ENCODE measurements at regions not wholly inside any gene's neighbourhood (a gene's known extent, or its start where the extent isn't known, plus 50 kb on each side); places are given as distances from the start of the nearest gene placed in this dataset.

GRCh38 chr1:208393826-208394225 is 149.6 kb upstream of the PLXNA2 start:
- TF ChIP-seq PAX5 (IDR thresholded peaks at IDR 0.05; ENCODE audit: insufficient read depth, low read length, severe bottlenecking), result no peak
- TF ChIP-seq TAF1 (IDR thresholded peaks at IDR 0.05; ENCODE audit: low read depth, low read length), result no peak
- TF ChIP-seq SPI1 (IDR thresholded peaks at IDR 0.05; ENCODE audit: low read depth, low read length), result no peak
- TF ChIP-seq POLR2A (IDR thresholded peaks at IDR 0.05; ENCODE audit: low read depth, low read length), result no peak
- no peak for TF ChIP-seq POU2F2 (IDR thresholded peaks at IDR 0.05; ENCODE audit: low read depth, low read length)
- TF ChIP-seq POLR2AphosphoS5 (IDR thresholded peaks at IDR 0.05; ENCODE audit: low read depth, low read length), result no peak
- DNase-seq (ENCODE audit: insufficient read length, low spot score) (no peak), FAIRE-seq (no peak)

GRCh38 chr1:208397286-208397685 is 153.1 kb upstream of the PLXNA2 start:
- TF ChIP-seq POLR2A (IDR thresholded peaks at IDR 0.05; ENCODE audit: low read depth, low read length) (no peak), POU2F2 (IDR thresholded peaks at IDR 0.05; ENCODE audit: low read depth, low read length) (no peak), SPI1 (IDR thresholded peaks at IDR 0.05; ENCODE audit: low read depth, low read length) (no peak), TAF1 (IDR thresholded peaks at IDR 0.05; ENCODE audit: low read depth, low read length) (no peak), PAX5 (IDR thresholded peaks at IDR 0.05; ENCODE audit: insufficient read depth, low read length, severe bottlenecking) (no peak), POLR2AphosphoS5 (IDR thresholded peaks at IDR 0.05; ENCODE audit: low read depth, low read length) (no peak)
- FAIRE-seq (no peak), DNase-seq (ENCODE audit: insufficient read length, low spot score) (no peak)

DNA sequence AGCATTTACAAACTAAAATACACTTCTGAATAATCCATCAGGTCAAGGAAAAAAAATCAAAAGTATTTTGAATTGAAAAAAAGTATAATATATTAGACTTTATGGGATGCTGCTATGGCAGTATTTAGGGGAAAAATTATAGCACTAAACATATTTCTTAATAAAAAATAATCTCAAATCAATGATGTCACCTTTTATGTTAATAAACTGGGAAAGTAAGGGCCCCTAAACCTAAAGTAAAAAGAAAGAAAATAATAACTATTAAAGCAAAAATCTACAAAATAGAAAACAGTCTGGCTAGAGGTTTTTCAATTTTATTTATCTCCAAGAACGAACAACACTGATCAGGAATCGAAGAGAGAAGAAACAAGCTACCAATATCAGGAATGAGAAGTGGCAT is 160.8 kb upstream of the PLXNA2 start:
- FAIRE-seq, result no peak
- TF ChIP-seq TAF1 (IDR thresholded peaks at IDR 0.05; ENCODE audit: low read depth, low read length) (no peak), SPI1 (IDR thresholded peaks at IDR 0.05; ENCODE audit: low read depth, low read length) (no peak), PAX5 (IDR thresholded peaks at IDR 0.05; ENCODE audit: insufficient read depth, low read length, severe bottlenecking) (no peak), POU2F2 (IDR thresholded peaks at IDR 0.05; ENCODE audit: low read depth, low read length) (no peak), POLR2AphosphoS5 (IDR thresholded peaks at IDR 0.05; ENCODE audit: low read depth, low read length) (no peak), POLR2A (IDR thresholded peaks at IDR 0.05; ENCODE audit: low read depth, low read length) (no peak)
- DNase-seq (ENCODE audit: insufficient read length, low spot score), result no peak

GRCh38 chr1:208409176-208409575 is 165.0 kb upstream of the PLXNA2 start:
- DNase-seq (ENCODE audit: insufficient read length, low spot score), result no peak
- no peak for TF ChIP-seq SPI1 (IDR thresholded peaks at IDR 0.05; ENCODE audit: low read depth, low read length)
- TF ChIP-seq POLR2A (IDR thresholded peaks at IDR 0.05; ENCODE audit: low read depth, low read length), result no peak
- no peak for TF ChIP-seq PAX5 (IDR thresholded peaks at IDR 0.05; ENCODE audit: insufficient read depth, low read length, severe bottlenecking)
- TF ChIP-seq TAF1 (IDR thresholded peaks at IDR 0.05; ENCODE audit: low read depth, low read length), result no peak
- no peak for TF ChIP-seq POLR2AphosphoS5 (IDR thresholded peaks at IDR 0.05; ENCODE audit: low read depth, low read length)
- no peak for TF ChIP-seq POU2F2 (IDR thresholded peaks at IDR 0.05; ENCODE audit: low read depth, low read length)

DNA sequence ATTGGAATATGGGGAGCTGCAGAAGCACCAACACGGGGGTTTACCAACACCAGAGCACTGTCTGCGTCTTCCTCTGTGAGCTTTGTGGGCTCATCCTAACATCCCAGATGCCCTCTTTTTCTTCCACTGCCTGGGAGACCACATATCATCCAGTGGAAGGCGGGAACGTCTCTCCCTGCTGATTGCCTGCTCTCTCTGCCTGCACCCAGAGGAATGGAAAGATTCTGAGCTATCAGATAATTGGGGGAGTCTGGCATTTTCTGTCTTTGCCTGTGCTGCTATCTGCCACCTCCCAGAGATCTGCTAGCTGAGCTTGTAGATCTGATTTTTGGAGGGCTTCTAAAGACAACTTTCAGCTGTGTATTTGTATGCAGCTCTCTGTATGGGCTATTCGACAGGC is 166.2 kb upstream of the PLXNA2 start:
- FAIRE-seq (no peak), DNase-seq (ENCODE audit: insufficient read length, low spot score) (no peak)
- TF ChIP-seq PAX5 (IDR thresholded peaks at IDR 0.05; ENCODE audit: insufficient read depth, low read length, severe bottlenecking) (no peak), TAF1 (IDR thresholded peaks at IDR 0.05; ENCODE audit: low read depth, low read length) (no peak), POLR2AphosphoS5 (IDR thresholded peaks at IDR 0.05; ENCODE audit: low read depth, low read length) (no peak), POU2F2 (IDR thresholded peaks at IDR 0.05; ENCODE audit: low read depth, low read length) (no peak), SPI1 (IDR thresholded peaks at IDR 0.05; ENCODE audit: low read depth, low read length) (no peak), POLR2A (IDR thresholded peaks at IDR 0.05; ENCODE audit: low read depth, low read length) (no peak)

More at GRCh38 chr1:208409176-208409575, 165.0 kb upstream of the PLXNA2 start:
- no peak for FAIRE-seq

DNA sequence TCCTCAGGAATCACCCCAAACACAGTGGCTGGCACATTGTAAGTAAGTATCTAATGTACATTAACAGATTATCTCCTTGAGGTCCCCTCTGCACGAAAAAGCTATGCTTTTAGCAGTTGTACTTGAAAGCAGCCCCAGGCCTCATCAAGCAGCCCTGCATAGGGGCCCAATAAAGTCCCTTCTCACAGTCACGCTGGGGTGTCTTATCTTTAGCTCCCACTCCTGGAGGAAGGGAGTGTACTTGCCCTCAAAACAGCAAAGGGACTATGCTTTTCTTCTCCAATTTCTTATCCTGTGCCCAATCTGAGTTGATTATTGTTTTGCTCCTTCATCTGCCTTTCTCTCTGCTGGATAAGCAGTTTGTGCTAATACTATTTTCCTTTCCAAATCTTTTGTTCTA is 168.8 kb upstream of the PLXNA2 start:
- DNase-seq (ENCODE audit: insufficient read length, low spot score), result no peak
- no peak for FAIRE-seq
- no peak for TF ChIP-seq POLR2A (IDR thresholded peaks at IDR 0.05; ENCODE audit: low read depth, low read length)

- FAIRE-seq (no peak), DNase-seq (ENCODE audit: insufficient read length, low spot score) (no peak)
- TF ChIP-seq POU2F2 (IDR thresholded peaks at IDR 0.05; ENCODE audit: low read depth, low read length) (no peak), POLR2AphosphoS5 (IDR thresholded peaks at IDR 0.05; ENCODE audit: low read depth, low read length) (no peak), POLR2A (IDR thresholded peaks at IDR 0.05; ENCODE audit: low read depth, low read length) (no peak), PAX5 (IDR thresholded peaks at IDR 0.05; ENCODE audit: insufficient read depth, low read length, severe bottlenecking) (no peak), SPI1 (IDR thresholded peaks at IDR 0.05; ENCODE audit: low read depth, low read length) (no peak), TAF1 (IDR thresholded peaks at IDR 0.05; ENCODE audit: low read depth, low read length) (no peak)
These were observed 174.5 kb upstream of the PLXNA2 start for GRCh38 chr1:208418667-208419066.

DNA sequence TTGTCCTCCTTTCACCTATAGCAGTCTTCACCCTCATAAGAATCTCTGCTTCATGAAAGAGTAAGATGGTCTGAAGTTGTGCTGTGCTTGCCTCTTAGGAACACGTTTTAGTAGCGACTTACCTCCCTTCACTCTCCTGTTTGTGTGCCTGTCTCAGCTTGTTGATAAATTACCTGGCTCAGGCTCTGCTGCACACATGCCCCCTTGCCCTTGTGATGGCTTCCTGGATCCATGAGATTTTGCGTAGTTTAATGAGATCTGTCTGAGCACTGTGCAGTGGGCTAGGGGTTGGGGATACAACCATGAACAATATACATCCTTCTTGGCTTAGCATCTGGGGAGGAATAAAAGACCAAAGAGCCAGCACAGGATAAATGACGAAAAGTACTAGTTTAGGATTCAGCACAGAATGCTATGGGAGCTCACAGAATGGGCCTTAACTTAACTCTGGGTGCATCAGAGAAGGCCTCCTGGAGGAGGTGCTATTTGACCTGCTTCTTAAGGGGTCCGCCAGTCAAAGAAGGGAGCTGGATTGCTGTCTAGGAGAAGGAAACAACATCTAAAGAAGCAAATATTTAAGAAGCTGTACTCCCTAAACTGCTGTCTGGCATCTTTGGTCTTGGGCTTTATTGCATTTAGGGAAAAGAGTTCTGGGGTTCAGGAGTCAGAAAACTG is 175.7 kb upstream of the PLXNA2 start:
- no peak for TF ChIP-seq POU2F2 (IDR thresholded peaks at IDR 0.05; ENCODE audit: low read depth, low read length)
- FAIRE-seq (no peak), DNase-seq (ENCODE audit: insufficient read length, low spot score) (no peak)

- DNase-seq (ENCODE audit: insufficient read length, low spot score) (no peak), FAIRE-seq (no peak)
- TF ChIP-seq POLR2AphosphoS5 (IDR thresholded peaks at IDR 0.05; ENCODE audit: low read depth, low read length) (no peak), TAF1 (IDR thresholded peaks at IDR 0.05; ENCODE audit: low read depth, low read length) (no peak), PAX5 (IDR thresholded peaks at IDR 0.05; ENCODE audit: insufficient read depth, low read length, severe bottlenecking) (no peak), SPI1 (IDR thresholded peaks at IDR 0.05; ENCODE audit: low read depth, low read length) (no peak), POLR2A (IDR thresholded peaks at IDR 0.05; ENCODE audit: low read depth, low read length) (no peak), POU2F2 (IDR thresholded peaks at IDR 0.05; ENCODE audit: low read depth, low read length) (no peak)
These were observed 176.5 kb upstream of the PLXNA2 start for GRCh38 chr1:208420696-208421095.

GRCh38 chr1:208421486-208421885 is 177.3 kb upstream of the PLXNA2 start:
- FAIRE-seq (no peak), DNase-seq (ENCODE audit: insufficient read length, low spot score) (no peak)
- no peak for TF ChIP-seq POLR2AphosphoS5 (IDR thresholded peaks at IDR 0.05; ENCODE audit: low read depth, low read length)
- 0 out of 2 replicates have a peak, but pooled peaks have one; percentile 8 for TF ChIP-seq SPI1 (IDR thresholded peaks at IDR 0.05; ENCODE audit: low read depth, low read length)
- TF ChIP-seq PAX5 (IDR thresholded peaks at IDR 0.05; ENCODE audit: insufficient read depth, low read length, severe bottlenecking), result no peak
- TF ChIP-seq TAF1 (IDR thresholded peaks at IDR 0.05; ENCODE audit: low read depth, low read length), result no peak

Measured in GM12891 (cell line).